H9 (cell line): ENCODE measurements at regions not wholly inside any gene's neighbourhood (a gene's known extent, or its start where the extent isn't known, plus 50 kb on each side); places are given as distances from the start of the nearest gene placed in this dataset.

Experiments
- DNase-seq: peaks from one replicate; pipeline ENCODE4 v3.0.0-alpha.2; 2017
- H2AFZ ChIP-seq: one replicate; pipeline ENCODE4 v1.6.1; 2013; ENCODE audit warnings: mild to moderate bottlenecking, low read length, control low read depth, moderate library complexity
- H2AK5ac ChIP-seq: 2 replicates; pipeline ENCODE4 v1.6.1; 2013; ENCODE audit warnings: low read length, control low read depth, mixed read lengths; ENCODE audit not compliant: insufficient read length
- H2BK120ac ChIP-seq: one replicate; pipeline ENCODE4 v1.6.1; 2013; ENCODE audit warnings: low read depth, mild to moderate bottlenecking, low read length, control low read depth, inconsistent platforms; ENCODE audit not compliant: poor library complexity, severe bottlenecking
- H2BK12ac ChIP-seq: 2 replicates; pipeline ENCODE4 v1.6.1; 2013; ENCODE audit warnings: low read length, control low read depth, mixed read lengths, low read depth; ENCODE audit not compliant: insufficient read length
- H2BK15ac ChIP-seq: 2 replicates; pipeline ENCODE4 v1.6.1; 2013; ENCODE audit warnings: low read depth, low read length, control low read depth
- H2BK20ac ChIP-seq: one replicate; pipeline ENCODE4 v1.6.1; 2013; ENCODE audit warnings: low read depth, mild to moderate bottlenecking, low read length, control low read depth, inconsistent platforms; ENCODE audit not compliant: poor library complexity, severe bottlenecking
- H2BK5ac ChIP-seq: 2 replicates; pipeline ENCODE4 v1.6.1; 2013; ENCODE audit warnings: low read length, control low read depth, mixed read lengths; ENCODE audit not compliant: insufficient read length
- H3K14ac ChIP-seq: 2 replicates; pipeline ENCODE4 v1.6.1; 2013; ENCODE audit warnings: low read length, control low read depth; ENCODE audit not compliant: insufficient read depth
- H3K18ac ChIP-seq: 2 replicates; pipeline ENCODE4 v1.6.1; 2013; ENCODE audit warnings: low read depth, mild to moderate bottlenecking, mixed read lengths, low read length, control low read depth; ENCODE audit not compliant: insufficient read length
- H3K23ac ChIP-seq: 2 replicates; pipeline ENCODE4 v1.6.1; 2013; ENCODE audit warnings: low read length, control low read depth, mixed read lengths, low read depth; ENCODE audit not compliant: insufficient read length
- H3K23me2 ChIP-seq: 2 replicates; pipeline ENCODE4 v1.6.1; 2013; ENCODE audit warnings: low read depth, mild to moderate bottlenecking, mixed read lengths, low read length, control low read depth; ENCODE audit not compliant: insufficient read length, poor library complexity, severe bottlenecking
- H3K27ac ChIP-seq: 2 replicates; pipeline ENCODE4 v1.5.1; 2013; ENCODE audit warnings: low read length, control low read depth, mixed read lengths, low read depth; ENCODE audit not compliant: insufficient read length
- H3K27me3 ChIP-seq: 2 replicates; pipeline ENCODE4 v1.6.1; 2013; ENCODE audit warnings: low read length, control low read depth, inconsistent platforms; ENCODE audit not compliant: insufficient read depth
- H3K4ac ChIP-seq: 2 replicates; pipeline ENCODE4 v1.6.1; 2013; ENCODE audit warnings: low read depth, mild to moderate bottlenecking, control low read depth, inconsistent platforms, low read length, moderate library complexity
- H3K4me1 ChIP-seq: 2 replicates; pipeline ENCODE4 v1.6.1; 2013; ENCODE audit warnings: low read length, control low read depth, inconsistent platforms; ENCODE audit not compliant: insufficient read depth
- H3K4me2 ChIP-seq: 2 replicates; pipeline ENCODE4 v1.6.1; 2013; ENCODE audit warnings: low read length, control low read depth, mixed read lengths; ENCODE audit not compliant: insufficient read length, insufficient read depth
- H3K56ac ChIP-seq: 2 replicates; pipeline ENCODE4 v1.6.1; 2013; ENCODE audit warnings: low read depth, mild to moderate bottlenecking, mixed read lengths, low read length, control low read depth; ENCODE audit not compliant: insufficient read length
- H3K79me1 ChIP-seq: 2 replicates; pipeline ENCODE4 v1.6.1; 2013; ENCODE audit warnings: low read depth, mild to moderate bottlenecking, moderate library complexity, low read length, control low read depth, inconsistent platforms; ENCODE audit not compliant: insufficient read depth, poor library complexity, severe bottlenecking
- H3K79me2 ChIP-seq: 2 replicates; pipeline ENCODE4 v1.6.1; 2013; ENCODE audit warnings: low read length, control low read depth, inconsistent platforms; ENCODE audit not compliant: insufficient read depth
- H3K9ac ChIP-seq: 2 replicates; pipeline ENCODE4 v1.6.1; 2013; ENCODE audit warnings: low read length, control low read depth, mixed read lengths; ENCODE audit not compliant: insufficient read length; ENCODE audit errors: extremely low read depth
- H3K9me3 ChIP-seq: one replicate; pipeline ENCODE4 v1.6.1; 2013; ENCODE audit warnings: low read depth, low read length, inconsistent platforms; ENCODE audit not compliant: control insufficient read depth
- H3T11ph ChIP-seq: one replicate; pipeline ENCODE4 v1.6.1; 2013; ENCODE audit warnings: mild to moderate bottlenecking, low read length, control low read depth, inconsistent platforms
- H4K20me1 ChIP-seq: one replicate; pipeline ENCODE4 v1.6.1; 2013; ENCODE audit not compliant: control insufficient read depth, insufficient read length, insufficient read depth
- H4K5ac ChIP-seq: 2 replicates; pipeline ENCODE4 v1.6.1; 2013; ENCODE audit warnings: low read depth, mild to moderate bottlenecking, mixed read lengths, low read length, control low read depth; ENCODE audit not compliant: insufficient read length
- H4K8ac ChIP-seq: replicated peaks from 2 replicates; pipeline ENCODE4 v1.6.1; 2013; ENCODE audit warnings: low read length, control low read depth, mixed read lengths, low read depth; ENCODE audit not compliant: insufficient read length
- H4K91ac ChIP-seq: 2 replicates; pipeline ENCODE4 v1.6.1; 2013; ENCODE audit warnings: low read depth, mild to moderate bottlenecking, moderate library complexity, mixed read lengths, low read length, control low read depth; ENCODE audit not compliant: insufficient read length
- H3K27ac Mint-ChIP-seq, 3 experiments: 2 replicates in 2 of 3; 3 replicates in 1 of 3; pipeline ENCODE4 v1.8.0; 2020 to 2021; ENCODE audit warnings: mixed read lengths in 3 of 3, mild to moderate bottlenecking in 1 of 3, moderate library complexity in 1 of 3
- H3K27me3 Mint-ChIP-seq: 2 replicates; pipeline ENCODE4 v1.8.0; 2021; ENCODE audit warnings: low read depth, mild to moderate bottlenecking, moderate library complexity, mixed read lengths
- H3K36me3 Mint-ChIP-seq, 3 experiments: 2 replicates in 2 of 3; 3 replicates in 1 of 3; pipeline ENCODE4 v1.8.0; 2020 to 2021; ENCODE audit warnings: low read depth in 3 of 3, mixed read lengths in 3 of 3; ENCODE audit not compliant: insufficient read depth in 1 of 3
- H3K4me1 Mint-ChIP-seq, 2 experiments: 2 replicates each; pipeline ENCODE4 v1.8.0; 2020; ENCODE audit warnings: mixed read lengths in 2 of 2
- H3K4me3 Mint-ChIP-seq, 2 experiments: 2 replicates in 1 of 2; 3 replicates in 1 of 2; pipeline ENCODE4 v1.8.0; 2020 to 2021; ENCODE audit warnings: mild to moderate bottlenecking in 2 of 2, mixed read lengths in 2 of 2, moderate library complexity in 1 of 2
- H3K9me3 Mint-ChIP-seq, 2 experiments: 2 replicates in 1 of 2; 3 replicates in 1 of 2; pipeline ENCODE4 v1.8.0; 2020; ENCODE audit warnings: mild to moderate bottlenecking in 2 of 2, mixed read lengths in 2 of 2, moderate library complexity in 1 of 2
- WGBS: extraction: QIAGEN DNeasy Blood & Tissue Kit; methylation state at CpG from one replicate; pipeline ENCODE4 v1.1.7; 2013; ENCODE audit warnings: missing lambda C conversion rate, low lambda C conversion rate, mixed read lengths; ENCODE audit not compliant: insufficient read length; ENCODE audit errors: extremely low coverage; 5-methylcytosine and 5-hydroxymethylcytosine counted together
- TF ChIP-seq, protein P1 (sequence below): fragments of 200-600 bp; sonication (generic); conservative IDR thresholded peaks from 3 replicates; pipeline ENCODE4 v1.8.0; 2021; ENCODE audit warnings: antibody characterized with exemption, mild to moderate bottlenecking

GRCh38 chr22:48334971-48335370 lies 1492.7 kb downstream of the BRD1 start:
- Histone ChIP-seq H3K4me1 (0 out of 2 replicates have a peak, but pooled peaks cover 2% of the 10 kb centered on the region), H3K23me2 (no peaks in the 10 kb centered on the region), H2BK20ac (no peak overlapping the region), H4K5ac (no peak overlapping the region), H3K14ac (no peak overlapping the region), H4K20me1 (no peaks in the 10 kb centered on the region), H3K23ac (no peak overlapping the region), H4K8ac (no peak overlapping the region), H2AFZ (no peak overlapping the region), H2BK12ac (no peak overlapping the region), H4K91ac (no peak overlapping the region), H3K4me2 (no peak overlapping the region), H3K79me2 (no peaks in the 10 kb centered on the region), H3K9ac (no peak overlapping the region), H3K18ac (no peak overlapping the region), H3K56ac (no peak overlapping the region), H2BK5ac (no peak overlapping the region), H3T11ph (no peak overlapping the region), H3K79me1 (no peaks in the 10 kb centered on the region), H3K4ac (no peak overlapping the region), H2AK5ac (no peak overlapping the region), H2BK120ac (no peak overlapping the region), H2BK15ac (no peak overlapping the region), H3K9me3 (no peaks in the 10 kb centered on the region), H3K27me3 (no peaks in the 10 kb centered on the region), H3K27ac (no peak overlapping the region)
- Mint-ChIP-seq H3K4me3 (no peak overlapping the region), H3K27ac (no peak overlapping the region), H3K27me3 (peaks cover 6% of the 10 kb centered on the region), H3K4me1 (peaks cover 10 to 18% of the 10 kb centered on the region in 2 experiments; a peak in 3 of 4 replicates), H3K9me3 (peaks cover 0 to 4% of the 10 kb centered on the region in 2 experiments; a peak in 2 of 5 replicates), H3K36me3 (no peaks in the 10 kb centered on the region; a peak in 2 of 7 replicates)
- TF ChIP-seq, protein P1, sequence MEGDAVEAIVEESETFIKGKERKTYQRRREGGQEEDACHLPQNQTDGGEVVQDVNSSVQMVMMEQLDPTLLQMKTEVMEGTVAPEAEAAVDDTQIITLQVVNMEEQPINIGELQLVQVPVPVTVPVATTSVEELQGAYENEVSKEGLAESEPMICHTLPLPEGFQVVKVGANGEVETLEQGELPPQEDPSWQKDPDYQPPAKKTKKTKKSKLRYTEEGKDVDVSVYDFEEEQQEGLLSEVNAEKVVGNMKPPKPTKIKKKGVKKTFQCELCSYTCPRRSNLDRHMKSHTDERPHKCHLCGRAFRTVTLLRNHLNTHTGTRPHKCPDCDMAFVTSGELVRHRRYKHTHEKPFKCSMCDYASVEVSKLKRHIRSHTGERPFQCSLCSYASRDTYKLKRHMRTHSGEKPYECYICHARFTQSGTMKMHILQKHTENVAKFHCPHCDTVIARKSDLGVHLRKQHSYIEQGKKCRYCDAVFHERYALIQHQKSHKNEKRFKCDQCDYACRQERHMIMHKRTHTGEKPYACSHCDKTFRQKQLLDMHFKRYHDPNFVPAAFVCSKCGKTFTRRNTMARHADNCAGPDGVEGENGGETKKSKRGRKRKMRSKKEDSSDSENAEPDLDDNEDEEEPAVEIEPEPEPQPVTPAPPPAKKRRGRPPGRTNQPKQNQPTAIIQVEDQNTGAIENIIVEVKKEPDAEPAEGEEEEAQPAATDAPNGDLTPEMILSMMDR: no peak
- WGBS: no CpG with 5 or more reads among the region's 10 CpGs
- no peak for DNase-seq
